ENCODE measurements at regions not wholly inside any gene's neighbourhood (a gene's known extent, or its start where the extent isn't known, plus 50 kb on each side); places are given as distances from the start of the nearest gene placed in this dataset.

DNA sequence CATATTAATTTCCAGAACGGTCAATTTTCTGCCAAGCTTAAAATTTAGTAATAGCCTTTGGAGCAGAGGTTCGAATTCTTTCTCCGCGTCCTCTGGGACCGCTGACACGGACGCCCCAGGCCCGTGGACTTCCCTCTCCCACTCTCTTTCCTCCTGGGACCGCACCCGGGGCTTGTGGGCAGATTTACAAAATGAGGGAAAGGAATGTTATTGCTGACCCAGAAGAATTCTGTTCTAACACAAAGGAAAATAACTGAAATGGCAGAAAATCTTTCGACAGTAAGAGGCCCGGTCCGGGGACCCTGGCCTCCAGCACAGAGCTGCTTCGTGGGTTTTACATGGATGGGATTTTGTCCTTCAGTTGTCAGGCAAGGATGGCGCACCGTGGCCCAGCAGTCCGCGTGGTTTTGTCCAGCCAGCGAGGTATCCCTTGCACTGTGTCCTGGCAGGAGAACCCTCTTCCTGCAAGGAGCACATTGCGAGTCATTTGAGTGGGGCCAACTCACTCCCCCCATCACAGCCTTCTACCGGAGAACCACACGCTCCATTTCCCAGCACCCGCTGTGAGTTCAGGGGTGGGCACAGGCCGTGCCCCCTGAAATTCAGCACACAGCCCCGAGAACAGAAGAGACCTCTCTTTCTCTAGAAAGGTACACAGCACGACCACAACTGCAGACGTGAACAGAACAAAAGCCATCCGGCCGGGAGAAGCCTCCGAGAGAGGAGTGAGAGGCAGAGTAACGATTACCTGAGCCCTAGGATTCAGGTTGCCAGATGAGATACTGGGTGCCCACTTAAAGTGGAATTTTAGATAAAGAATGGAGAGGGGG, 106.0 kb upstream of the AFDN start:
- Histone ChIP-seq H4K20me1 (replicated peaks; ENCODE audit: insufficient read depth) (no peaks in the 10 kb centered on the region), H2AFZ (peak overlapping the region; percentile 78), H3K79me2 (replicated peaks; ENCODE audit: insufficient read depth) (no peaks in the 10 kb centered on the region), H3K4me2 (no peak overlapping the region), H3K36me3 (ENCODE audit: insufficient read depth) (no peaks in the 10 kb centered on the region), H3K27me3 (ENCODE audit: insufficient read depth) (no peaks in the 10 kb centered on the region), H3K27ac (ENCODE audit: low read depth) (no peak overlapping the region), H3K9me2 (ENCODE audit: insufficient read depth) (no peaks in the 10 kb centered on the region), H3F3A (replicated peaks; ENCODE audit: low read depth) (no peaks in the 10 kb centered on the region), H3K4me3 (no peak overlapping the region), H3K4me1 (ENCODE audit: insufficient read depth) (no peaks in the 10 kb centered on the region)
- Mint-ChIP-seq H3K9me3 (no peaks in the 10 kb centered on the region; the same call in 1 of the 3 replicates), H3K27ac (no peak overlapping the region), H3K4me3 (no peak overlapping the region), H3K27me3 (ENCODE audit: insufficient read depth, low read depth, poor library complexity) (peaks cover 14% of the 10 kb centered on the region), H3K4me1 (no peaks in the 10 kb centered on the region; the same call in 2 of the 3 replicates), H3K36me3 (ENCODE audit: low read depth) (no peaks in the 10 kb centered on the region)
- ATAC-seq (no peak; the same call in 2 of the 3 replicates), DNase-seq (ENCODE audit: low spot score) (no peak)
- TF ChIP-seq ZNF331 (CRISPR knock-in tag; IDR thresholded peaks at IDR 0.05; ENCODE audit: low read depth) (no peak), STAT1 (IDR thresholded peaks at IDR 0.05; ENCODE audit: unreplicated experiment) (no peak), ZNF114 (CRISPR knock-in tag; IDR thresholded peaks at IDR 0.05) (no peak), EZH2phosphoT487 (IDR thresholded peaks at IDR 0.05; ENCODE audit: unreplicated experiment) (no peak), NANOG (IDR thresholded peaks at IDR 0.05; ENCODE audit: borderline replicate concordance) (no peak), POLR2AphosphoS5 (IDR thresholded peaks at IDR 0.05; ENCODE audit: low read depth) (no peak)
- TF ChIP-seq, protein P1, sequence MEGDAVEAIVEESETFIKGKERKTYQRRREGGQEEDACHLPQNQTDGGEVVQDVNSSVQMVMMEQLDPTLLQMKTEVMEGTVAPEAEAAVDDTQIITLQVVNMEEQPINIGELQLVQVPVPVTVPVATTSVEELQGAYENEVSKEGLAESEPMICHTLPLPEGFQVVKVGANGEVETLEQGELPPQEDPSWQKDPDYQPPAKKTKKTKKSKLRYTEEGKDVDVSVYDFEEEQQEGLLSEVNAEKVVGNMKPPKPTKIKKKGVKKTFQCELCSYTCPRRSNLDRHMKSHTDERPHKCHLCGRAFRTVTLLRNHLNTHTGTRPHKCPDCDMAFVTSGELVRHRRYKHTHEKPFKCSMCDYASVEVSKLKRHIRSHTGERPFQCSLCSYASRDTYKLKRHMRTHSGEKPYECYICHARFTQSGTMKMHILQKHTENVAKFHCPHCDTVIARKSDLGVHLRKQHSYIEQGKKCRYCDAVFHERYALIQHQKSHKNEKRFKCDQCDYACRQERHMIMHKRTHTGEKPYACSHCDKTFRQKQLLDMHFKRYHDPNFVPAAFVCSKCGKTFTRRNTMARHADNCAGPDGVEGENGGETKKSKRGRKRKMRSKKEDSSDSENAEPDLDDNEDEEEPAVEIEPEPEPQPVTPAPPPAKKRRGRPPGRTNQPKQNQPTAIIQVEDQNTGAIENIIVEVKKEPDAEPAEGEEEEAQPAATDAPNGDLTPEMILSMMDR (conservative IDR thresholded peaks at IDR 0.05; ENCODE audit: low read depth in 2 of 2) = no peak

DNA sequence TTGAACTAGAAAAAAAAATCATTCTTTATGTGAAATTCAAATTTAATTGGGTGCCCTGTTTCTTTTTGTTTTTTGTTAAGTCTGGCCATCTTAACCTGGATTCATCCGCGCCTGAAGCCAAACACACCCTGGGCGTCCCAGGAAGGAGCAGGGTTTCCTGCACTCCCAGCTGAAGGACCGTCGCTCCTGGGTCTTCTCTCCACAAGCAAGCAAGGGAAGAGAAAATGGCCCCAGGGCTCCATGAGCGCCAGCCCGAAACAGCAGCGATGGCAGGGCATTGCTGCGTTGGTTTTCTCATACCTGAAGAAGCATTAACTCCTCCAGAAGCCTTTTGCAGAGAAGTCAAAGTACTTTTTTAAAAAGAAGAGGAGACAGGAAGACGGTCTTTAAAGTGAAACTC, 105.4 kb upstream of the AFDN start:
- no peak overlapping the region for H3K4me3 ChIP-seq
- H3K79me2 ChIP-seq (replicated peaks; ENCODE audit: insufficient read depth) = no peaks in the 10 kb centered on the region
- no peaks in the 10 kb centered on the region for H3K9me2 ChIP-seq (ENCODE audit: insufficient read depth)
- Mint-ChIP-seq H3K4me3 (no peak overlapping the region), H3K36me3 (ENCODE audit: low read depth) (no peaks in the 10 kb centered on the region), H3K27me3 (ENCODE audit: insufficient read depth, low read depth, poor library complexity) (peaks cover 14% of the 10 kb centered on the region), H3K4me1 (no peaks in the 10 kb centered on the region; the same call in 2 of the 3 replicates), H3K27ac (no peak overlapping the region), H3K9me3 (no peaks in the 10 kb centered on the region; the same call in 1 of the 3 replicates)
- no peaks in the 10 kb centered on the region for H3K4me1 ChIP-seq (ENCODE audit: insufficient read depth)
- no peaks in the 10 kb centered on the region for H3K36me3 ChIP-seq (ENCODE audit: insufficient read depth)
- no peak overlapping the region for H3K4me2 ChIP-seq
- H3F3A ChIP-seq (replicated peaks; ENCODE audit: low read depth) = no peaks in the 10 kb centered on the region
- no peak overlapping the region for H3K27ac ChIP-seq (ENCODE audit: low read depth)
- no peaks in the 10 kb centered on the region for H3K27me3 ChIP-seq (ENCODE audit: insufficient read depth)
- DNase-seq (ENCODE audit: low spot score) (no peak), ATAC-seq (no peak)
- peak overlapping the region; percentile 78; the same call in 1 of the 2 replicates for H2AFZ ChIP-seq
- H4K20me1 ChIP-seq (replicated peaks; ENCODE audit: insufficient read depth) = no peaks in the 10 kb centered on the region
- TF ChIP-seq, protein P1 (conservative IDR thresholded peaks at IDR 0.05; ENCODE audit: low read depth in 2 of 2) = no peak
- TF ChIP-seq ZNF331 (CRISPR knock-in tag; IDR thresholded peaks at IDR 0.05; ENCODE audit: low read depth) (no peak), EZH2 (IDR thresholded peaks at IDR 0.05; ENCODE audit: low read depth, unreplicated experiment) (no peak), POLR2AphosphoS5 (IDR thresholded peaks at IDR 0.05; ENCODE audit: low read depth) (no peak), NANOG (IDR thresholded peaks at IDR 0.05; ENCODE audit: borderline replicate concordance) (no peak), STAT1 (IDR thresholded peaks at IDR 0.05; ENCODE audit: unreplicated experiment) (no peak), EZH2phosphoT487 (IDR thresholded peaks at IDR 0.05; ENCODE audit: unreplicated experiment) (no peak)
- TF ChIP-seq, protein P2, sequence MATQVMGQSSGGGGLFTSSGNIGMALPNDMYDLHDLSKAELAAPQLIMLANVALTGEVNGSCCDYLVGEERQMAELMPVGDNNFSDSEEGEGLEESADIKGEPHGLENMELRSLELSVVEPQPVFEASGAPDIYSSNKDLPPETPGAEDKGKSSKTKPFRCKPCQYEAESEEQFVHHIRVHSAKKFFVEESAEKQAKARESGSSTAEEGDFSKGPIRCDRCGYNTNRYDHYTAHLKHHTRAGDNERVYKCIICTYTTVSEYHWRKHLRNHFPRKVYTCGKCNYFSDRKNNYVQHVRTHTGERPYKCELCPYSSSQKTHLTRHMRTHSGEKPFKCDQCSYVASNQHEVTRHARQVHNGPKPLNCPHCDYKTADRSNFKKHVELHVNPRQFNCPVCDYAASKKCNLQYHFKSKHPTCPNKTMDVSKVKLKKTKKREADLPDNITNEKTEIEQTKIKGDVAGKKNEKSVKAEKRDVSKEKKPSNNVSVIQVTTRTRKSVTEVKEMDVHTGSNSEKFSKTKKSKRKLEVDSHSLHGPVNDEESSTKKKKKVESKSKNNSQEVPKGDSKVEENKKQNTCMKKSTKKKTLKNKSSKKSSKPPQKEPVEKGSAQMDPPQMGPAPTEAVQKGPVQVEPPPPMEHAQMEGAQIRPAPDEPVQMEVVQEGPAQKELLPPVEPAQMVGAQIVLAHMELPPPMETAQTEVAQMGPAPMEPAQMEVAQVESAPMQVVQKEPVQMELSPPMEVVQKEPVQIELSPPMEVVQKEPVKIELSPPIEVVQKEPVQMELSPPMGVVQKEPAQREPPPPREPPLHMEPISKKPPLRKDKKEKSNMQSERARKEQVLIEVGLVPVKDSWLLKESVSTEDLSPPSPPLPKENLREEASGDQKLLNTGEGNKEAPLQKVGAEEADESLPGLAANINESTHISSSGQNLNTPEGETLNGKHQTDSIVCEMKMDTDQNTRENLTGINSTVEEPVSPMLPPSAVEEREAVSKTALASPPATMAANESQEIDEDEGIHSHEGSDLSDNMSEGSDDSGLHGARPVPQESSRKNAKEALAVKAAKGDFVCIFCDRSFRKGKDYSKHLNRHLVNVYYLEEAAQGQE (IDR thresholded peaks at IDR 0.05; ENCODE audit: unreplicated experiment) = no peak
- TF ChIP-seq, protein P3, sequence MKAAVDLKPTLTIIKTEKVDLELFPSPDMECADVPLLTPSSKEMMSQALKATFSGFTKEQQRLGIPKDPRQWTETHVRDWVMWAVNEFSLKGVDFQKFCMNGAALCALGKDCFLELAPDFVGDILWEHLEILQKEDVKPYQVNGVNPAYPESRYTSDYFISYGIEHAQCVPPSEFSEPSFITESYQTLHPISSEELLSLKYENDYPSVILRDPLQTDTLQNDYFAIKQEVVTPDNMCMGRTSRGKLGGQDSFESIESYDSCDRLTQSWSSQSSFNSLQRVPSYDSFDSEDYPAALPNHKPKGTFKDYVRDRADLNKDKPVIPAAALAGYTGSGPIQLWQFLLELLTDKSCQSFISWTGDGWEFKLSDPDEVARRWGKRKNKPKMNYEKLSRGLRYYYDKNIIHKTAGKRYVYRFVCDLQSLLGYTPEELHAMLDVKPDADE (IDR thresholded peaks at IDR 0.05) = no peak
